GM19395 (cell line): ENCODE measurements at regions not wholly inside any gene's neighbourhood (a gene's known extent, or its start where the extent isn't known, plus 50 kb on each side); places are given as distances from the start of the nearest gene placed in this dataset.

ENCODE experiments used
- ATAC-seq: cut with Tn5 transposase; IDR thresholded peaks from one replicate; pipeline ENCODE4 v1.9.1; 2021; ENCODE audit warnings: mild to moderate bottlenecking, moderate library complexity; ENCODE audit not compliant: unreplicated experiment

DNA sequence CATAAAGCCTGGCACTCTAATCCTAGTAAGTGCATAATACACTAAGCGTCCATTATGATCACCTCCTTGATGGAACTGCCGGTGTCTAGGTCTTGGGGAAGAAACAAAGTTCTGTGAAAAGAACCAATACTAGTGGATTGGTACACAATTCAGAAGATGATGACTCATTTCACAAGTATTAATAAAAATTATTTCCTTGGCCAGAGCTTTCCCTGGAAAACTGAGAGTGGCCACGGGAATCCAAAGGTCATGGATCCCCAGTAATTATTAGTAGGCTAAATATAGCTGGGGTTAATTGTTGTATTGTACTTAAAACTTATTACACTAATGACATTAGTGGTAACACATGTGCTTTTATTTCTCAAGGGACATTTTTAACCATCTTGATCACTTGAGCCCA is 808.0 kb upstream of the NR2F2 start:
- no peak for ATAC-seq

DNA sequence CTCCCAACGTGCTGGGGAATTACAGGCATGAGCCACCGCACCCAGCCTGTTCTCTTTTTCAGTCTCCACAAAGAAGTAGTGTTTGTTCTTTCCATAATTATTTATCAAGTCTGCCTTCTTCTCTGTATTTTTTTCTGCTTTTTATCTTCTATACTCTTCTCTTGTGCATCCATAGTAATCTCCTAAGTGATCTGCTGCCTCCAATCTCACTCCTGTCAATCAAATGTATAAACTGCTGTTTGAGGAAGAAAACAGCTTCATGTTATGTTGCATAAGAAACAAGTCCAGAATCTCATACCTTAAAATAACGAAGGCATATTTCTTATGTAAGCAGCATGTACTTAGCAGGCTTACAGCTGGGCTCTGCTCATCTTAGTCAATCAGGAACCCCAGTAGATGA is 801.6 kb upstream of the NR2F2 start:
- ATAC-seq: no peak

GRCh38 chr15:95536638-95537037 is 793.9 kb upstream of the NR2F2 start:
- no peak for ATAC-seq

GRCh38 chr15:95538693-95539092 is 791.8 kb upstream of the NR2F2 start:
- no peak for ATAC-seq

DNA sequence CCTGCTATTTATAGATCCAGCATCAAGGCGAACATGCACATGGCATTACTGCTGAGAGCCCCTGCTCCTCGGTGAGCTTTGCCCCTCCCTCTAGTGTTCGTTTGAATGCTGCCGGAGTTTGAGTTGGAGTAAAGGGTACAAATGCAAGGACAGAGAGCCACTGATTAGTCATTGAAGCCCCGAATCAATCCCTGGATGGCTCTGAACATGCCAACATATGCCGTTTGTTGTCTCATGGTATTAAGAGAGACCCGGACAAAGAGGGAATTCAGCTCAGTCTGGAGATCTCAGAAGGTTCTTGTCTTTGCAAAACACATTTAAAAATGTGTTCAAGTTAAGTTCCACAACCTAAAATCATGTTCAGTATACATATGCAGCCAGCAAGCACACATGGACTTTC is 789.2 kb upstream of the NR2F2 start:
- no peak for ATAC-seq

DNA sequence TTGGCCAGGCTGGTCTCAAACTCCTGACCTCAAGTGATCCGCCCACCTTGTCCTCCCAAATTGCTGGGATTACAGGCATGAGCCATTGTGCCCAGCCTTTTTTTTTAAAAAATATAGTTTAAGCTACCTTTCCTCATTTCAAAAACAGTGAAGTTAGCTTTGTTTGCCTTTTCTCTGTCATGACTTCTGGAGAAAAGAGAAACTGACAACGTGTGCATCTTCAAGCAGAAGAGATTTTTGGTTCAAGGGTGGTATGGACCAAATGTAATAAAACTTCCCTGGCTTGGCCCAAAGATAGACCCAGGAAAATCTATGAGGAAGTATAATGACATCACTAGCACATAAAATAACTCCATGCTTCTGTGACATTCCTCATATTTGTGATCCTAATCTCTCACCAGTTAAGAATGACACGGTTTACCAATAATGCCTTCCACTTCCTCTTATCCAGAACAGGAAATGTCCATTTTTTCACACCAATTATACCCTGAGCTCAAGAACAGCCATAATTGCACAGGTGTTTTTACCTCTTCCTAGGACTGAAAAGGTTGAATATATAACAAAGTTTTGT is 781.2 kb upstream of the NR2F2 start:
- no peak for ATAC-seq

DNA sequence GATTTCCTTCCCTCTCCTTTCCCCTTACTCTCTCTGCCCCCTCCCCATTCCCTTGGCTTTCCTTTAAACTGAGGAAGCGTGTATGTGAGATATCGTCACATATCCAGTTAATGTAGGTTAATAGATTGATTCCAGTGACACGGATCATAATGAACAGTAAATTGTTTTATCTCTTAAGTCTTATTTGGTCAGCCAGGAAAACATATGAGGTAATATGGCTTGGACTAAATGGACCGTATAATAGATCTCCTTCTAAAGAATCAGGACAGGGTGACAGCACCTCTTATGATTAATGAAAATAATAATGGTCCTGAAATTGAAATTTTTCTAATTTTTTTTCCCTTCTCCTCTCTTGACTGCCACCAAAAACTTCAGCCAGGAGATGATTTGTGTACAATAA is 779.8 kb upstream of the NR2F2 start:
- no peak for ATAC-seq

DNA sequence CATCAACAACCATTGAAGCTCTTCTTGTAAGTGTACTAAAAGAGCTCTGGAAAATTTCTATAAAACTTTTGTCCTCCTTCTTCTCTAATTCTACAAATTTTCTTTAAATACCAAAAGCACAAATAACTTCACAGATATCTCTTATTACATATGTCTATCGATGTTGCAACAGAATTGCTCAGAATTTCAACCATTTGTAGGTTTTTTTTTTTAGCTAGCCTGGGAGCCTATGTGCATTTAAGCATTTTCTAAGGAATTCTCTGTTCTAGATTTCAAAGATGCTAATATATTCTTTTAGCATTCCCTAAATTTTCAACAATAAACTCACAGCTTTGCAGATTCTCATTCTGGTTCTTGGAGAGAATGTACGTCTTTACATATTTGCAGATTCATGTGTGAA is 774.3 kb upstream of the NR2F2 start:
- no peak for ATAC-seq

DNA sequence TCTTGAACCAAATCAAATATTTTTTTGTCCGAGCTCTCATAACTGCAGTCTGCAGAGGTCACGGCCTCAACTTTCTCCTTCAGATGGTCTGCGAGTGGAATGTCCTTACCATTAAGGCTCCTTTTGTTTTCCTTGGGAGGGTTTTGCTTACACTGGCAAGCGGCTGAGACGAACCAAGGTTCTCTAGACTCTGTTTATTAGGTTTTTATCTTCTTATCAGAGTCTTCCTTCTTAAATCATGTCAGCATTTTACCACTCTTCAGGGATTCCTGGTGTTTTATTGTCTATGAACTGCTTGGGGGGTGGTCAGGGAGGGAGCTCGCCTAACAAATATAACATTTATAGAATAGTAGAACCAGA is 773.7 kb upstream of the NR2F2 start:
- no peak for ATAC-seq

DNA sequence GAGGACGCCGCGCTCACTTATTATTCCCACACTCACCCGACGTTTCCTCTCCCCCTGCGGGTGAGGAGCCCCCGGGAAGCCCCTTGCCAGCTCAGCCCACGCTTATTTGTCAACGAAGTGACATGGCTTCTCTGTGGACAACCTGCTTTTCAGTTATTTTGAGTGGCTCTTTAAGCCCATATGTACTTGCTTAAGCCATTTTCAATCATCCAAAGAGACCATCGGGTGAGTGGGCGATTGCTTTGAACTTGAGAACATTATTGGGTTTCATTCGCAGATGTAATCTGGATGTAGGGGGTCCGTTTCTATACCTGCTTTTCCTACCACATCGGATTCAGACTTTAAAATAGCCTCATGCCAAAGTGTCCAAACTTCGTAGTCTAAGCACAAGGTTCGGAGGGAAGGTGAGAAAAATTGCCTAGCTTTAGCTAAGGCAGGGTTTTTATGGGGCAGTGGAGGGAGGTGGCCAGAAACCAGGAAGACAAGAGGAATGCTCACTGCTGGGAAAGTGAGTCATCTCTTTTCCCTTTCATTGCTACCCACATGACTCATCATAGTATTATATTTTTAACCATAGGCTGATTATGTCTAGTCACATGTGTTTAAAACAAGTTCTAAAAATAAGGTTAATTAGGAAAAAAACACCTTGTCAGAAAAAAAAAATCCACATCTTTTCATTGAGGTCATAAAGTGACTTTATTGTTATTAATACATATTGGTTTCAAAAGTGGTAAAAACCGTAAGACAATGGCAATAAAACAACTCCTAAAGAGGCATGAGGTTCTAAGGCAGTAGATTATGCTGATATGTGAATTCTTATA is 773.1 kb upstream of the NR2F2 start:
- ATAC-seq: no peak

DNA sequence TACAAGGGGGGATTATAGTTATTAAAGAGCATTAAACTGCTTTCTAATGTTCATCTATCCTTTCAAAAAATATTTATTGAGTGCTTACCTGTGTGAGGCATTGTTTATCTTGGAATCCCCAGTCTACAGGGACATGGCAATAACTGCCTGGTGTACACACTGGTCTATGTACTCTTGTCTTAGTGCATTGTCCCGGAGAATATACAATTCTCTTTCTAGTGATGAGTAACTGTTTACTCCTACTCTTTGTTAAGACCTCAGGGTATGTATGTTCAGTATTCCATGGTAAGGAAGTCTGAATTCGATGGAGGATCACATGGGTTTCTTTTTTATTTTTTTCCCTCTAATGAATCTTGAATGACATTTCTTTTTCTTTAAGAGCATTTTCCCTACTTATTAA is 772.4 kb upstream of the NR2F2 start:
- ATAC-seq: no peak

GRCh38 chr15:95558916-95559315 is 771.6 kb upstream of the NR2F2 start:
- ATAC-seq: no peak

DNA sequence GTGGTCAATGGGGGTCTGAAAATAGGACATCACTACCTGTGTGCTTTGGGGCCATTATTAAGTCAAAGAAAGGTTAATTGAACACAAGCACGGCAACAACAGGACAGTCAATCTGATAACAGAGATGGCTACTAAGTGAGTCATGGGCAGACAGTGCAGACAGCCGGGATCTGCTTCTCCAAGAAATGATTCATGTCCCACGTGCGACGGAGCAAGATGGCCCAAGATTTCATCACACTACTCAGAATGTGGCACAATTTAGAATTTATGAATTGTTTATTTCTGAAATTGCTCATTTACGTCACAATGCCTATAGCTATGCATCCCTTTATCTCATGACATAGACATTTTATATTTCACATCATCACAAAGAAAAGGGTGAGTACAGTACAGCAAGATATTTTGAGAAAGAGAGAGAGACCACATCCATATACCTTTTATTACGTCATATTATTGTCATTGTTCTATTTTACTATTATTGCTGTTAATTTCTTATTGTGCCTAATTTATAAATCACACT is 770.6 kb upstream of the NR2F2 start:
- no peak for ATAC-seq

- no peak for ATAC-seq
Observed at GRCh38 chr15:95561463-95561862, 769.0 kb upstream of the NR2F2 start.

GRCh38 chr15:95563634-95564033 is 766.9 kb upstream of the NR2F2 start:
- ATAC-seq: no peak

DNA sequence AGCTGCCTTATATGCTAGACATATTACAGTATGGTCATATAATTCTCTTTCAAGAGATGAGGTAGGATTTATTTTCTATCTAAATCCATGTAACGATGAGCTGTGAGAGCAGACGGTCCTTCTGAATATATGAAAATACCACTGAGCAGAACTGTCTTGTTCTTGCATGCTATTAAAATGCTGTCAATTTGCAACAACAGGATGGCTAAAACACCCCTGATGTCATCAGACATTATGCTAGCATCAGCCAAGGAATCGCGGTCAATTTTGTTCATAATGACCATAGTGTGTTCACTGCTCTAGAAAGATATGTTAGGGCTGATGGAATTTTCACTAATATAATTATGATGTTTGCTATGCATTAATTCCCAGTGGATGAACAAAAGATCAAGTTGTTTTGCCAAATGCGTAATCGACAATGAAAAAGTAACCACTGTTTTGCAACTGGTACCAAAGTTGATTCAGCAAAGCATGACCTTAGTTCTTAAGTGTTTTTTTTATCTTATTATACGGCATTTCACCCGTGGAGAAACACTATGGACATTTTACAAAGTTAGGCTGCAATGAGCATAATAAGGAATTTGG is 765.4 kb upstream of the NR2F2 start:
- no peak for ATAC-seq

DNA sequence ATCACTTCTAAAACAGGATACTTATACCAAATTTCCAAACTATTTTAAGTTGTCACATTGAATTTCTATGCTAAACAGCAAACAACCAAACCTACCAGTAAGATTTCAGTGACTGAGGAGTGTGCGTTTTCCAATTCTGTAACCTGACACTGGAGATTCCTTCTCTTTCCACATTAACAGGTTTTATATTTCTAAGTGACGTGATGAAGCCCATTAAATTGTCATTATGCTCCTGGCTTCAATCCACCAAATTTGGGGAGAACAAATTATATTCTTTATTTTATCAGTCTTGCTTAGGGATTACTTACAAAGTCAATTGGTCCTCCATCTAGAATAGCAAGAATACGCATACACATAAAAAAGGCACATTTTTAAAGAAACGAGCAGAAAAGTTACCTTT is 764.8 kb upstream of the NR2F2 start:
- no peak for ATAC-seq

DNA sequence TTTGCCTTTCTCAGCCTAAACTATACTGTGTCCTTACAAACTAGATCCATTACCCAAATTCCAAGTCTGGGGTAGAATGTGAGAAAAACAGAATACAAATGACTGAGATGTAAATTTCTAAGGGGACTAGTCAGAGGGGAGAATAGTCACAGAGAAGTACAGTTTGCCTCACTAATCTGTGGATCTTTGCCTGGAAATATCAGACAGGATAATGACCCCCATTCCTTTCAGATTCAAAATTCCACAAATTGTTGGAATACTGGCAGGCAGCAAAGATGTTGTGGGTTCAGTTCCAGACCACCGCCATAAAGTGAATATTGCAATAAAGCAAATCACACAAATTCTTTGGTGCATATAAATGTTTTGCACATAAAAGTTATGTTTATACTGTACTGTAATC is 762.8 kb upstream of the NR2F2 start:
- ATAC-seq: no peak

DNA sequence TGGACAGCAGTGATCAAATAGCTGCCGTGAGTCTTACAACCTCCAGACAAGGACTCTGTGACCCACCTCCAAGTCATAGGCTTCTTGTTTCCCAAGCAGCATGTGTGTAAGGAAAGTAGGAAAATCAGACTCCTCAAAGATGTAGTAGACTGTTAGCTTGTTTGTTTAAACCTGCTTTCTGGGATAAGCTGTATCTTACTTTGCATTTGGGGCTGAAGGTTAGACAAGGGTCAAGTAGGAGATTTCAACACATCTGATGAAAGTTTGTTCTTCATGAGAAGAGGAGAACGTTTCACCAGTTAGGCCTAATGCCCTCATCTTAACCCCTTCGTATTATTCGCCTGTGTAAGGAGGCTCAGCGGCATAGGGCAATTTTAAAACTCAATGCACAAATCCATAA is 756.4 kb upstream of the NR2F2 start:
- no peak for ATAC-seq

- no peak for ATAC-seq
Observed at GRCh38 chr15:95577927-95578326, 752.6 kb upstream of the NR2F2 start.

DNA sequence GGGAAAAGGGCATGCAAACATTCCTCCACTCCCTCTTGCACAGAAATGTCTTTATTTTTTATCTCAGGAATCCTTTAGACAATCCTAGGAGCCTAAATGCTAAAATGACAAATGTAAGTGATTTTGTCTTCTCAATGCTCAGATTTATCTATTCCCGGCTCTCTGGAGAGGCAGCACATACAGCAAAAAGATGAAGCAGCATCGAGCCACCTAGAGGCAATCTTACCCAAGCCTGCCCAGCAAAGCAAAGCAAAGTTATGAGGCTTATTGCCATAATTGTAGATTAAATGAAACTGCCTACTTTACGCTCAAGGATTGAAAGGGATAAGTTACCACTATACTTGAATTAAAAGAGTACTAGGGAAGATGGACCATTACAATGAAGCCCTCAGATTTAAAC is 750.4 kb upstream of the NR2F2 start:
- no peak for ATAC-seq

DNA sequence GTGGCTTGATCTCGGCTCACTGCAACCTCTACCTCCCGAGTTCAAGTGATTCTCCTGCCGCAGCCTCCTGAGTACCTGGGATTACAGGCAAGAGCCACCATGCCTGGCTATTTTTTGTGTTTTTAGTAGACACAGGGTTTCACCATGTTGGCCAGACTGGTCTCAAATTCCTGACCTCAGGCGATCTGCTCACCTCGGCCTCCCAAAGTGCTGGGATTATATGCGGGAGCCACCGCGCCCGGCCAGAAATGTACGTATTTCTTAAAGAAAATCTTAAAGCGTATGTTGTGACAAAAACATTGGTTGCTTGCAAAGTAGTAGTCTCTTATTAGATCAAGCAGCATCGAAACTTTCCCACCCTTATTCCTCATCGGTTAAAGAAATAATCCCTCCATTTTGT is 748.9 kb upstream of the NR2F2 start:
- no peak for ATAC-seq
